ENCODE measurements at regions not wholly inside any gene's neighbourhood (a gene's known extent, or its start where the extent isn't known, plus 50 kb on each side); places are given as distances from the start of the nearest gene placed in this dataset.

- TF ChIP-seq CTCF (IDR thresholded peaks at IDR 0.05; ENCODE audit: low read depth, low read length) (no peak), POLR2A (IDR thresholded peaks at IDR 0.05; ENCODE audit: extremely low read depth, insufficient read length) (no peak), MYC (IDR thresholded peaks at IDR 0.05; ENCODE audit: low read depth, low read length) (no peak)
These were observed 63.9 kb downstream of the HAND2 start for GRCh38 chr4:173466101-173466500.
